ENCODE measurements at regions not wholly inside any gene's neighbourhood (a gene's known extent, or its start where the extent isn't known, plus 50 kb on each side); places are given as distances from the start of the nearest gene placed in this dataset.

- H3K9me3 ChIP-seq (ENCODE audit: control insufficient read depth in 4 of 4, low read length in 3 of 4), result no peaks in the 10 kb centered on the region
- no peak for TF ChIP-seq SP1 (IDR thresholded peaks at IDR 0.05)
- TF ChIP-seq HNF4G (IDR thresholded peaks at IDR 0.05), result no peak
- TF ChIP-seq EGR1 (IDR thresholded peaks at IDR 0.05; ENCODE audit: low read depth in 2 of 2), result no peak
- no peak overlapping the region for H3K27ac ChIP-seq (ENCODE audit: low read depth in 1 of 2, low read length in 2 of 2)
- 71% methylated on average over 3 of the region's 3 CpGs for WGBS
- no peaks in the 10 kb centered on the region for H3K27me3 ChIP-seq (ENCODE audit: control insufficient read depth in 4 of 4, insufficient read depth in 4 of 4, low read length in 3 of 4)
- H3K9ac ChIP-seq (ENCODE audit: low read depth in 1 of 2, low read length in 2 of 2), result no peak overlapping the region
- no peaks in the 10 kb centered on the region for H3K36me3 ChIP-seq (ENCODE audit: control insufficient read depth in 4 of 4, insufficient read depth in 3 of 4, low read depth in 1 of 4, low read length in 3 of 4)
- DNase-seq (ENCODE audit: low spot score), result no peak
- no peaks in the 10 kb centered on the region for H3K4me1 ChIP-seq (ENCODE audit: control insufficient read depth in 4 of 4, insufficient read depth in 4 of 4, low read length in 3 of 4)
- no peak overlapping the region for H3K4me3 ChIP-seq (ENCODE audit: low read depth in 1 of 3, low read length in 3 of 3)
These were observed 324.1 kb downstream of the SQOR start for GRCh38 chr15:45958924-45959323.

- no peak overlapping the region for H3K27ac ChIP-seq (ENCODE audit: low read depth in 1 of 2, low read length in 2 of 2)
- 71% methylated on average over 3 of the region's 3 CpGs for WGBS
- H3K4me1 ChIP-seq (ENCODE audit: control insufficient read depth in 4 of 4, insufficient read depth in 4 of 4, low read length in 3 of 4), result no peaks in the 10 kb centered on the region
- no peaks in the 10 kb centered on the region for H3K27me3 ChIP-seq (ENCODE audit: control insufficient read depth in 4 of 4, insufficient read depth in 4 of 4, low read length in 3 of 4)
- H3K36me3 ChIP-seq (ENCODE audit: control insufficient read depth in 4 of 4, insufficient read depth in 3 of 4, low read depth in 1 of 4, low read length in 3 of 4), result no peaks in the 10 kb centered on the region
- TF ChIP-seq SP1 (IDR thresholded peaks at IDR 0.05) (no peak), EGR1 (IDR thresholded peaks at IDR 0.05; ENCODE audit: low read depth in 2 of 2) (no peak), RAD21 (IDR thresholded peaks at IDR 0.05) (no peak), JUND (IDR thresholded peaks at IDR 0.05) (no peak), TAF1 (conservative IDR thresholded peaks at IDR 0.05) (no peak), MAX (IDR thresholded peaks at IDR 0.05) (no peak), ATF3 (IDR thresholded peaks at IDR 0.05) (no peak), HNF4G (IDR thresholded peaks at IDR 0.05) (no peak), HNF4A (conservative IDR thresholded peaks at IDR 0.05) (no peak), FOXA2 (IDR thresholded peaks at IDR 0.05) (no peak), YY1 (IDR thresholded peaks at IDR 0.05) (no peak), FOXA1 (IDR thresholded peaks at IDR 0.05) (no peak), RXRA (IDR thresholded peaks at IDR 0.05) (no peak), ZBTB33 (IDR thresholded peaks at IDR 0.05) (no peak), NR2F2 (IDR thresholded peaks at IDR 0.05) (no peak), GABPA (IDR thresholded peaks at IDR 0.05 in 1 of 2, conservative IDR thresholded peaks at IDR 0.05 in 1 of 2) (no peak), CTCF (IDR thresholded peaks at IDR 0.05; ENCODE audit: low read depth, low read length, missing input control) (no peak), REST (IDR thresholded peaks at IDR 0.05) (no peak)
- H3K9me3 ChIP-seq (ENCODE audit: control insufficient read depth in 4 of 4, low read length in 3 of 4), result peaks cover 0 to 3% (median 0%) of the 10 kb centered on the region in 4 donors
- H3K4me3 ChIP-seq (ENCODE audit: low read depth in 1 of 3, low read length in 3 of 3), result no peak overlapping the region
- DNase-seq (ENCODE audit: low spot score), result no peak
- no peak overlapping the region for H3K9ac ChIP-seq (ENCODE audit: low read depth in 1 of 2, low read length in 2 of 2)
These were observed 327.9 kb downstream of the SQOR start for GRCh38 chr15:45962733-45963132.
